Neural progenitor cell (in vitro differentiated cells): ENCODE measurements at regions not wholly inside any gene's neighbourhood (a gene's known extent, or its start where the extent isn't known, plus 50 kb on each side); places are given as distances from the start of the nearest gene placed in this dataset.

Experiments
- EZH2phosphoT487 ChIP-seq: fragments of 200-600 bp; sonication (generic); IDR thresholded peaks from 2 replicates; pipeline ENCODE4 v1.6.1; 2017; ENCODE audit warnings: antibody characterized with exemption
- TF ChIP-seq, protein P1 (sequence below): fragments of 200-600 bp; sonication (generic); IDR thresholded peaks from 2 replicates; pipeline ENCODE4 v1.5.1; 2017; ENCODE audit warnings: antibody characterized with exemption, mild to moderate bottlenecking

DNA sequence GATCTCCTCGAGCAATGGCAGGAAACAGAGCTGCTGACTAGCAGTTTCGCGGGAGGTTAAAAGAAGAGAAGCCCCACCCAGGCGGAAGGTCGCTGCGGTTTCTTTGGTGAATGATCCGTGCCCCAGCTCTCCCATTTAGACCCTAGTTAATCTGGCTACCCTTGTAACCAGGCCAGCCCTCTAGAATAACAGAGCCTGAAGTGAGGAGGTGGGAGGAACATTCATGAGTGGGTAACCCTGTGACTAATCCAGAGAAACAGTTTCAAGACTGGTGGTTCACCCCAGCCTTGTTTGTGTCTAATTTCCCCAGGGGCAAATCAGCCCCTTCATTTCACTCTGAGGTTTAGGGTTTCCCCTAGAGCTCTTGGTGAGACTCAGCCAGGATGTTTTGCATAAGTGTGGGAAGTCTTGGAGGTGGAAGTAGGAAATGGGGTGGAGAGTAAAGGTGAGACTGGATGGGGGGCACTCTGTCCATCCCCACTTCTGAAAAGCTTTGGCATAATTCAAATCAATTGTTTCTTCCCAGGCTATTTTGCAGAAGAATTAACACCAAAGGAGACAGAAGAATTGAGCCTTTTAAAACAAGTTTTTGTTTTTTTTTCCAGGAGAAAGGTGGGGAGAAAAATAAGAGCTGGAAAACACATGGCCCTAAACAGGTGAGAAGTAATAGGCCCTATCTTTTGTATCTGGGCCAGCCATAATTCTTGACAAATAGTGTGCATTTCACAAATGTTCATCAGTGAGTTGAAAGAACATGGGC, 303.1 kb downstream of the RPLP1 start:
- TF ChIP-seq, protein P1, sequence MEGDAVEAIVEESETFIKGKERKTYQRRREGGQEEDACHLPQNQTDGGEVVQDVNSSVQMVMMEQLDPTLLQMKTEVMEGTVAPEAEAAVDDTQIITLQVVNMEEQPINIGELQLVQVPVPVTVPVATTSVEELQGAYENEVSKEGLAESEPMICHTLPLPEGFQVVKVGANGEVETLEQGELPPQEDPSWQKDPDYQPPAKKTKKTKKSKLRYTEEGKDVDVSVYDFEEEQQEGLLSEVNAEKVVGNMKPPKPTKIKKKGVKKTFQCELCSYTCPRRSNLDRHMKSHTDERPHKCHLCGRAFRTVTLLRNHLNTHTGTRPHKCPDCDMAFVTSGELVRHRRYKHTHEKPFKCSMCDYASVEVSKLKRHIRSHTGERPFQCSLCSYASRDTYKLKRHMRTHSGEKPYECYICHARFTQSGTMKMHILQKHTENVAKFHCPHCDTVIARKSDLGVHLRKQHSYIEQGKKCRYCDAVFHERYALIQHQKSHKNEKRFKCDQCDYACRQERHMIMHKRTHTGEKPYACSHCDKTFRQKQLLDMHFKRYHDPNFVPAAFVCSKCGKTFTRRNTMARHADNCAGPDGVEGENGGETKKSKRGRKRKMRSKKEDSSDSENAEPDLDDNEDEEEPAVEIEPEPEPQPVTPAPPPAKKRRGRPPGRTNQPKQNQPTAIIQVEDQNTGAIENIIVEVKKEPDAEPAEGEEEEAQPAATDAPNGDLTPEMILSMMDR, result no peak
- no peak for TF ChIP-seq EZH2phosphoT487
